ENCODE measurements at regions not wholly inside any gene's neighbourhood (a gene's known extent, or its start where the extent isn't known, plus 50 kb on each side); places are given as distances from the start of the nearest gene placed in this dataset.

DNA sequence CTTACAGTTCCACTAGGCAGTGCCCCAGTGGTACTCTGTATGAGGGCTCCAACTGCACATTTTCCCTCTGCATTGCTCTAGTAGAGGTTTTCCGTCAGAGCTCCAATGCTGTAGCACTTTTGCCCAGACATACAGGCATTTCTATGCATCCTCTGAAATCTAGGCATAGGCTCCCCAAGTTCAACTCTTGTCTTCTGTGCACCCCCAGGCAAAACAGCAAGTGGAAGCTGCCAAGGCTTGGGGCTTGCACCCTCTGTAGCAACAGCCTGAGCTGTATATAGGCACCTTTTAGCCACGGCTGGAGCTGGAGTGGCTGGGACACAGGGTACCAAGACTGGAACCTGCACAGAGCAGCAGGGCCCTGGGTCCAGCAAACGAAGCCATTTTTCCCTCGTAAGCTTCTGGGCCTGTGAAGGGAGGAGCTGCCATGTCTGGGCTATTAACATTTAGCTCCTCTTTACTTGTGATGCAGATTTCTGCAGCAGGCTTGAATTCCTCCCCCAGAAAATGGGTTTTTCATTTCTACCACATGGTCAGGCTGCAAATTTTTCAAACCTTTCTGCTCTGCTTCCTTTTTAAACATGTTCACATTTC, 596.2 kb upstream of the ADGRB3 start:
- DNase-seq (ENCODE audit: extremely low read depth, insufficient read length): no peak
- Histone ChIP-seq H3K27me3 (replicated peaks; ENCODE audit: control insufficient read depth, insufficient read depth, low read length) (no peaks in the 10 kb centered on the region), H3K36me3 (ENCODE audit: control insufficient read depth, insufficient read depth, low read length) (no peaks in the 10 kb centered on the region), H3K4me3 (replicated peaks; ENCODE audit: low read depth, low read length) (no peak overlapping the region)
- TF ChIP-seq, protein P1, sequence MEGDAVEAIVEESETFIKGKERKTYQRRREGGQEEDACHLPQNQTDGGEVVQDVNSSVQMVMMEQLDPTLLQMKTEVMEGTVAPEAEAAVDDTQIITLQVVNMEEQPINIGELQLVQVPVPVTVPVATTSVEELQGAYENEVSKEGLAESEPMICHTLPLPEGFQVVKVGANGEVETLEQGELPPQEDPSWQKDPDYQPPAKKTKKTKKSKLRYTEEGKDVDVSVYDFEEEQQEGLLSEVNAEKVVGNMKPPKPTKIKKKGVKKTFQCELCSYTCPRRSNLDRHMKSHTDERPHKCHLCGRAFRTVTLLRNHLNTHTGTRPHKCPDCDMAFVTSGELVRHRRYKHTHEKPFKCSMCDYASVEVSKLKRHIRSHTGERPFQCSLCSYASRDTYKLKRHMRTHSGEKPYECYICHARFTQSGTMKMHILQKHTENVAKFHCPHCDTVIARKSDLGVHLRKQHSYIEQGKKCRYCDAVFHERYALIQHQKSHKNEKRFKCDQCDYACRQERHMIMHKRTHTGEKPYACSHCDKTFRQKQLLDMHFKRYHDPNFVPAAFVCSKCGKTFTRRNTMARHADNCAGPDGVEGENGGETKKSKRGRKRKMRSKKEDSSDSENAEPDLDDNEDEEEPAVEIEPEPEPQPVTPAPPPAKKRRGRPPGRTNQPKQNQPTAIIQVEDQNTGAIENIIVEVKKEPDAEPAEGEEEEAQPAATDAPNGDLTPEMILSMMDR (IDR thresholded peaks at IDR 0.05; ENCODE audit: insufficient read depth, low read length, poor library complexity, severe bottlenecking): no peak

GRCh38 chr6:68032217-68032616, 602.9 kb upstream of the ADGRB3 start:
- DNase-seq (ENCODE audit: extremely low read depth, insufficient read length): no peak
- no peaks in the 10 kb centered on the region for H3K36me3 ChIP-seq (ENCODE audit: control insufficient read depth, insufficient read depth, low read length)
- TF ChIP-seq, protein P1 (IDR thresholded peaks at IDR 0.05; ENCODE audit: insufficient read depth, low read length, poor library complexity, severe bottlenecking): no peak

DNA sequence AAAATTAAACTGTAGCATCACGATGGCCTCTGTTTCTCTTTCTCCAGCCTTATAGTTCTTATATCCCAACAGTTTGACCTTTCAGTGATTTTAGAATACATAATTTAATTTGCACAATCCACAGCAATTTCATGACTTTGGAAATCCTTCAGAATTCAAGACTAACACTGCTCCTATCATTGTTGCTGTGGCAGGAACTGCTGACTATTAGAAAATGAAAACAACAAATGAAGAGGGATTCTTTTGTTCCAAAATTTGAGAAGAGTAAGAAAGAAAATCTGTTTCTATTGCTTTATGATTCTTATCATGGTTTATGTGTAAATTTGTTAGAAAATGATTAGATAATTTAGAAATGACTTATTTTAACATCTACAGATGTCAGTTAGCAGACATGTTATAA, 604.0 kb upstream of the ADGRB3 start:
- no peak for DNase-seq (ENCODE audit: extremely low read depth, insufficient read length)
- H3K36me3 ChIP-seq (ENCODE audit: control insufficient read depth, insufficient read depth, low read length): no peaks in the 10 kb centered on the region
- TF ChIP-seq, protein P1 (IDR thresholded peaks at IDR 0.05; ENCODE audit: insufficient read depth, low read length, poor library complexity, severe bottlenecking): no peak
- no peak overlapping the region for H3K4me3 ChIP-seq (replicated peaks; ENCODE audit: low read depth, low read length)
- H3K27me3 ChIP-seq (replicated peaks; ENCODE audit: control insufficient read depth, insufficient read depth, low read length): no peaks in the 10 kb centered on the region

More at GRCh38 chr6:68032217-68032616, 602.9 kb upstream of the ADGRB3 start:
- no peak overlapping the region for H3K4me3 ChIP-seq (replicated peaks; ENCODE audit: low read depth, low read length)
- no peaks in the 10 kb centered on the region for H3K27me3 ChIP-seq (replicated peaks; ENCODE audit: control insufficient read depth, insufficient read depth, low read length)

DNA sequence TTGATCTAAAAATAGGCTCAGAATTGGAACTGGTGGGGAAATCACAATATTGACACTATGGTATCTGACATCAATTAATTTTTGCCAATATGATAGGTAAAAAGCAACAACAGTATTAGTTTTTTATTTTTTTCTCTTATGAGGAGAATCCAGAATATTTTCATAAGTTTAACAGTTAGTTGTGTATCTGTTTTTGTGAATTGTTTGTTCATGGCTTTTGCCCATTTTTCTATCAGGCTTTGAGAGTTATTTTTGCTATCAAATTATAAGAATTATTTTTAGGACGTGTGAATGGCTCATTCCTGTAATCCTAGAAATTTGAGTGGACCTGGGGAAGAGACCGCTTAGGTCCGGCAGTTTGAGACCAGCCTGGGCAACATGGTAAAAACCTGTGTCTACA, 608.6 kb upstream of the ADGRB3 start:
- no peak for DNase-seq (ENCODE audit: extremely low read depth, insufficient read length)
- H3K36me3 ChIP-seq (ENCODE audit: control insufficient read depth, insufficient read depth, low read length): no peaks in the 10 kb centered on the region

GRCh38 chr6:68025764-68026163, 609.3 kb upstream of the ADGRB3 start:
- DNase-seq (ENCODE audit: extremely low read depth, insufficient read length): no peak

More for the DNA sequence above, 608.6 kb upstream of the ADGRB3 start:
- H3K4me3 ChIP-seq (replicated peaks; ENCODE audit: low read depth, low read length): no peak overlapping the region
- TF ChIP-seq, protein P1 (IDR thresholded peaks at IDR 0.05; ENCODE audit: insufficient read depth, low read length, poor library complexity, severe bottlenecking): no peak
- no peaks in the 10 kb centered on the region for H3K27me3 ChIP-seq (replicated peaks; ENCODE audit: control insufficient read depth, insufficient read depth, low read length)

More at GRCh38 chr6:68025764-68026163, 609.3 kb upstream of the ADGRB3 start:
- no peak overlapping the region for H3K4me3 ChIP-seq (replicated peaks; ENCODE audit: low read depth, low read length)
- no peaks in the 10 kb centered on the region for H3K27me3 ChIP-seq (replicated peaks; ENCODE audit: control insufficient read depth, insufficient read depth, low read length)
- TF ChIP-seq, protein P1 (IDR thresholded peaks at IDR 0.05; ENCODE audit: insufficient read depth, low read length, poor library complexity, severe bottlenecking): no peak
- no peaks in the 10 kb centered on the region for H3K36me3 ChIP-seq (ENCODE audit: control insufficient read depth, insufficient read depth, low read length)
